OCI-LY1 (cell line): ENCODE measurements at regions not wholly inside any gene's neighbourhood (a gene's known extent, or its start where the extent isn't known, plus 50 kb on each side); places are given as distances from the start of the nearest gene placed in this dataset.
"Not testable (repeated sequence)": the region's sequence is repeated elsewhere in the genome, so short reads cannot be mapped to it uniquely, and the experiment has no call there.

Experiments
- CTCF ChIP-seq: fragments of 200-600 bp; sonication (generic), shearing (Covaris generic); IDR thresholded peaks from 2 replicates; pipeline ENCODE4 v1.5.1; 2017; ENCODE audit warnings: mild to moderate bottlenecking, antibody characterized with exemption, low read length, moderate library complexity, mixed read lengths
- EZH2 ChIP-seq: fragments of 200-600 bp; sonication (generic), shearing (Covaris generic); IDR thresholded peaks from 2 replicates; pipeline ENCODE4 v1.8.0; 2017; ENCODE audit warnings: borderline replicate concordance, mixed run types, mild to moderate bottlenecking, antibody characterized with exemption, low read length, moderate library complexity, mixed read lengths

GRCh38 chr1:96915701-96916100 is 194.1 kb downstream of the PTBP2 start:
- TF ChIP-seq CTCF, EZH2: not testable (repeated sequence)
